ENCODE measurements at regions not wholly inside any gene's neighbourhood (a gene's known extent, or its start where the extent isn't known, plus 50 kb on each side); places are given as distances from the start of the nearest gene placed in this dataset.

DNA sequence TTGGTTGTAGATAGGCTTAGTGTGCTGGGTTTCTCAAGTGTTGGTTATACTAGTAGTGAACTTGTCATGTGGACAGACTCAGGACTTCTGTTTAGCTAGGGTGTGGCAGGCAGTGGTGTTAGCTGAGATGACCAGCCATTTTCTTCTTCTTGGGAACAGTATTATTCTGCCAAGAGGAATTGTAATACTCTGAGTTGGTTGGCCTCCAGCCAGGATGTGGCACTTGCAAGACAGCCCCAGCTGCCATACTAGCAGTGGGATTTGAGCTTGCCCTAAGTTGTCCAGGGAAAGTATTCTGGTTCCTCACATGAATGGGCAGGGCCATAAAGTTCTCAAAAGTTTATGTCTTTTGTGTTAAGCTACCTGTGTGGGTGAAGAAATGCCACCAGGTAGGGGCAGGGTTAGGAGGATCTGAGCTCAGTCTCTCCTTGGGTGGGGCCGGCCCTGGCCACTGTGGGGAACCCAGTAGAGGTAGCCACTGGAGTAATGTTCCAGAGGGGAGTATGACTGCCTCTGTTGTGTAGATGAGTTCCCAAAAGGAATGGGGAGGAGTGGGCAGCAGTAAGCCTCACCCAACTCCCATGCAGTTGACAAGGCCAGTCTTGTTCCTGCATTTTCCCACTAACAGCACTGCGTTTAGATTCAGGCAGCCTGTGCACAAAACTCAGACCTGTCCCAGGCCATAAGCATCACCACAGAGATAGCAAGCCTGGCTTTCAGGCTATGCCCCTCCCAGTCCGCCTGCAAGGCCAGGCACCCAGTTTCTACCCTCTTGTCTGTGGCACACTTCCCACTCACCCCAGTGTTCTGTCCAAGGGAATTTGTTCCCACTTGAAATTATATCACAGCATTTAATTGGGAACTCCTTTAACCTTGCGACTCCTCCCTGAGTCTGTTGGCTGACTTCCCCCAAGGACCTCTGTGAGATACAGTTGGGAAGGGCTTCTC lies 250.7 kb downstream of the ANXA1 start:
- no peak for TF ChIP-seq CTCF (IDR thresholded peaks at IDR 0.05; ENCODE audit: borderline replicate concordance, extremely low read depth, low read length, poor library complexity, severe bottlenecking)
- no peak for TF ChIP-seq EZH2 (IDR thresholded peaks at IDR 0.05; ENCODE audit: borderline replicate concordance, low read depth, low read length, severe bottlenecking)
